Testis (tissue), 2 donors: ENCODE measurements at regions not wholly inside any gene's neighbourhood (a gene's known extent, or its start where the extent isn't known, plus 50 kb on each side); places are given as distances from the start of the nearest gene placed in this dataset.

Source experiments
- DNase-seq: peaks from one replicate; pipeline ENCODE4 v3.0.0-alpha.2; 2019
- H3K27ac ChIP-seq, 2 donors: fragments of 200-600 bp; sonication (generic); one replicate each; pipeline ENCODE4 v1.5.1; 2019
- H3K27me3 ChIP-seq: fragments of 200-600 bp; sonication (generic); one replicate; pipeline ENCODE4 v1.5.1; 2019
- H3K36me3 ChIP-seq: fragments of 200-600 bp; sonication (generic); one replicate; pipeline ENCODE4 v1.5.1; 2017; ENCODE audit warnings: low read depth; ENCODE audit errors: missing control alignments
- H3K4me1 ChIP-seq: fragments of 200-600 bp; sonication (generic); one replicate; pipeline ENCODE4 v1.5.1; 2019
- H3K4me3 ChIP-seq, 2 donors: fragments of 200-600 bp; sonication (generic); one replicate each; pipeline ENCODE4 v1.5.1; 2017 to 2019
- H3K9me3 ChIP-seq: fragments of 200-600 bp; sonication (generic); one replicate; pipeline ENCODE4 v1.5.1; 2017
- CTCF ChIP-seq, 3 experiments: fragments of 450-650 bp in 2 of 3; fragments of 200-600 bp in 1 of 3; sonication (generic) in 1 of 3; IDR thresholded peaks; one replicate each; pipeline ENCODE4 v1.5.1; 2016 to 2019; ENCODE audit warnings: antibody characterized with exemption in 3 of 3, mild to moderate bottlenecking in 2 of 3, moderate library complexity in 1 of 3
- POLR2A ChIP-seq: fragments of 450-650 bp; IDR thresholded peaks from one replicate; pipeline ENCODE4 v1.6.1; 2017; ENCODE audit warnings: antibody characterized with exemption, mild to moderate bottlenecking, moderate library complexity
- WGBS, 2 donors: methylation state at CpG; one replicate each; pipeline ENCODE4 v1.1.5; 2018; 5-methylcytosine and 5-hydroxymethylcytosine counted together
- intact Hi-C: fragments of 100-400 bp; cut with DNase I; formaldehyde crosslinking; loops from one replicate; pipeline ENCODE4 v1.15.1; 2023; ENCODE audit warnings: low total_unique reads

DNA sequence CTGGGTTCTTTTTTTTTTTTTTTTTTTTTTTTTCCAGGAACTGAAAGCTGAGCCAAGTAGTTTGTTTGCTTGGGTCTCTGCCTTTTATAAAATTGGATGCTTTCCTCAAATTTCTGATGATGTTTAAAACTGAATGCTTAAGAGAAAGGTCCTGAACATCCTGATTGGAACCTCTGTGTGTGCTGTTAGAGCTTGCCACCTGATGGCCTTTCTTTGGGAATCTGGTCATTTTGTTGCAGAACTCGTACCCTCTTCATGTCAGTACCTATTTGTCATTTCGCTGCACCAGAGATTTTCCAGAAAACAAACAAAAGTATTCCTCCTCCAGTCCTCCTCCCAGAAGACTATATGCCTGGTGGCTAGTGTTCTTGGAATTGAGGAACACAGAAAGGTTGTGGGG, 81.2 kb upstream of the KLF12 start:
- WGBS, 2 donors: 80 to 89% methylated on average over 2 of the region's 2 CpGs
- Histone ChIP-seq H3K27ac (no peak overlapping the region), H3K9me3 (no peaks in the 10 kb centered on the region), H3K4me3 (no peak overlapping the region), H3K36me3 (no peaks in the 10 kb centered on the region), H3K4me1 (no peaks in the 10 kb centered on the region), H3K27me3 (no peaks in the 10 kb centered on the region)
- DNase-seq: no peak
- intact Hi-C loops: no loop called here
- TF ChIP-seq CTCF (IDR thresholded peaks at IDR 0.05): no peak
- no peak for TF ChIP-seq POLR2A

DNA sequence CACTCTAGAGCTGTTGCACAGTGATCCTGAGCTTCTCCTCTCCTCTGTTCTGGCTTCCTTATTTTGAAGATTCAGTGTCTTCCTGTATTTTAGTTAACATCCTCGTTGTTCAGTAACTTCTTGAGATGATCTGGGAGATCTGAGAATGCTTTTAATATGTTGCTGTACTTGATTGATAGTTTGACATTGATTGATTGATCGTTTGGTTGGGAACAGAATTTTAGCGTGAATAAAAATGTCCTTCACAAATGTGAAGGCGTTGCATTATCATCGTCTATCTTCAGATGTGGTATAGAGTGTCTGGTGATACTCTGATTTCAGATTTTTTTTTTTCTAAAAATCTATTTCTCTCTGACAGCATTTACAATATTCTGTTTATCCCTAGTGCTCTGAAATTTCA, 80.1 kb upstream of the KLF12 start:
- H3K27me3 ChIP-seq: no peaks in the 10 kb centered on the region
- H3K9me3 ChIP-seq: no peaks in the 10 kb centered on the region
- H3K27ac ChIP-seq: no peak overlapping the region
- H3K36me3 ChIP-seq: no peaks in the 10 kb centered on the region
- no peak for TF ChIP-seq POLR2A
- no peak for TF ChIP-seq CTCF (IDR thresholded peaks at IDR 0.05)
- H3K4me3 ChIP-seq: no peak overlapping the region
- 89 to 91% methylated on average over 5 of the region's 5 CpGs for WGBS, 2 donors
- no peaks in the 10 kb centered on the region for H3K4me1 ChIP-seq
- no peak for DNase-seq
- intact Hi-C loops: no loop called here

- intact Hi-C loops: no loop called here
- TF ChIP-seq CTCF (IDR thresholded peaks at IDR 0.05): no peak
- no peak for TF ChIP-seq POLR2A
- WGBS, 2 donors: 45 to 62% methylated on average over 4 of the region's 4 CpGs
- Histone ChIP-seq H3K9me3 (no peaks in the 10 kb centered on the region), H3K4me1 (no peaks in the 10 kb centered on the region), H3K27me3 (no peaks in the 10 kb centered on the region), H3K36me3 (no peaks in the 10 kb centered on the region), H3K4me3 (no peak overlapping the region), H3K27ac (no peak overlapping the region)
- peak; percentile 14 for DNase-seq
Observed at GRCh38 chr13:74210693-74211393, 76.6 kb upstream of the KLF12 start.

- no peaks in the 10 kb centered on the region for H3K36me3 ChIP-seq
- no peak for DNase-seq
- intact Hi-C loops: no loop called here
- H3K4me1 ChIP-seq: no peaks in the 10 kb centered on the region
- no peaks in the 10 kb centered on the region for H3K9me3 ChIP-seq
- H3K27ac ChIP-seq: no peak overlapping the region
- H3K4me3 ChIP-seq: no peak overlapping the region
- TF ChIP-seq POLR2A: no peak
- TF ChIP-seq CTCF (IDR thresholded peaks at IDR 0.05): no peak
- H3K27me3 ChIP-seq: no peaks in the 10 kb centered on the region
- 91 to 92% methylated on average over 1 of the region's 1 CpG for WGBS, 2 donors
Observed at GRCh38 chr13:74206855-74207254, 72.7 kb upstream of the KLF12 start.

GRCh38 chr13:74206061-74206561, 71.9 kb upstream of the KLF12 start:
- 74 to 81% methylated on average over 2 of the region's 2 CpGs for WGBS, 2 donors
- Histone ChIP-seq H3K36me3 (no peaks in the 10 kb centered on the region), H3K4me1 (no peaks in the 10 kb centered on the region), H3K27me3 (no peaks in the 10 kb centered on the region), H3K4me3 (no peak overlapping the region), H3K27ac (no peak overlapping the region), H3K9me3 (no peaks in the 10 kb centered on the region)
- intact Hi-C loops: no loop called here
- DNase-seq: no peak
- TF ChIP-seq POLR2A (no peak), CTCF (IDR thresholded peaks at IDR 0.05) (no peak)
